ENCODE measurements at regions not wholly inside any gene's neighbourhood (a gene's known extent, or its start where the extent isn't known, plus 50 kb on each side); places are given as distances from the start of the nearest gene placed in this dataset.

DNA sequence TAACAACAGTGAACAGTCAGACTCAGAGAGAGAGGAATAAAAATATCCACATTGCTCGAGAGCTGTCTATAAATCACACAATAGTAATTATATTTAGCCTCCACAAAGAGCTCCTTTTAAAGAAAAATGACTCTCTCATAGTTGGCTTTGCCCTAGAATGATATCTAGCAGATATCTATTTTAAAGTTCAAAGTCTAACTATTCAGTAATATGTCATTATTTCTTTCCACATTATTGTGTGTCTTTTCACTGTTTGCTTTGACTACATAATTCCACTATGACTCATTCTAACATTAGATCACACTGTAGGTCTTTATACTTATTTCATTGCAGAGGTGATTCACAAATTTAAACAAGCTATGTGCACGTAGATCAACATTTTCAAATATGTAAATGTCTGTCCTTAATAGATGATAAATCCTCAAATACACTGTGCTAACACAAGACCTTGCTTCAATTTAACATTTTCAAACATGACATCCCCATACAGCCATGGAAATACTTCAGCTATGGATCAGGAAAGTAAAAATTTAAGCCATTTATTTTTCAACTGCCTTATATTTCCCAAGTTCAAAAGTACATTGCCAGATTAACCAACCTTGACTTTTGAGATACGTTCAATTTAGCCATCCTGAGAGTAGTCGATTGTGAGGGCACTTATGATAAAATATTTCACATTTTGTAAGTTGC is 99.9 kb upstream of the AKR1E2 start:
- TF ChIP-seq POLR2A (IDR thresholded peaks at IDR 0.05; ENCODE audit: low read depth, low read length) (no peak), POLR2AphosphoS5 (IDR thresholded peaks at IDR 0.05; ENCODE audit: low read depth, low read length) (no peak), TAF1 (IDR thresholded peaks at IDR 0.05; ENCODE audit: borderline replicate concordance, low read depth, low read length) (no peak)

Data from GM12892 (cell line).